ENCODE measurements at regions not wholly inside any gene's neighbourhood (a gene's known extent, or its start where the extent isn't known, plus 50 kb on each side); places are given as distances from the start of the nearest gene placed in this dataset.

- TF ChIP-seq SP1 (IDR thresholded peaks at IDR 0.05): no peak
- no peak for TF ChIP-seq CTCF (IDR thresholded peaks at IDR 0.05; ENCODE audit: low read depth, low read length, missing input control)
- TF ChIP-seq JUND (IDR thresholded peaks at IDR 0.05): no peak
- TF ChIP-seq YY1 (IDR thresholded peaks at IDR 0.05): no peak
- no peak for TF ChIP-seq MAX (IDR thresholded peaks at IDR 0.05)
Observed at GRCh38 chr1:216849146-216849545, 125.9 kb upstream of the ESRRG start.
